Skeletal muscle tissue (tissue), 3 donors: ENCODE measurements at regions not wholly inside any gene's neighbourhood (a gene's known extent, or its start where the extent isn't known, plus 50 kb on each side); places are given as distances from the start of the nearest gene placed in this dataset.
"Not testable (repeated sequence)": the region's sequence is repeated elsewhere in the genome, so short reads cannot be mapped to it uniquely, and the experiment has no call there.

Experiments used
- H3K27ac ChIP-seq: one replicate; pipeline ENCODE4 v1.7.0; 2013; ENCODE audit warnings: mild to moderate bottlenecking, low read depth, low read length, inconsistent platforms
- H3K27me3 ChIP-seq, 3 donors: one replicate each; pipeline ENCODE4 v1.7.0; 2013; ENCODE audit warnings: low read length in 3 of 3; ENCODE audit not compliant: control insufficient read depth in 3 of 3, insufficient read depth in 3 of 3
- H3K36me3 ChIP-seq, 3 donors: one replicate each; pipeline ENCODE4 v1.7.0; 2013; ENCODE audit warnings: low read length in 3 of 3; ENCODE audit not compliant: control insufficient read depth in 3 of 3, insufficient read depth in 3 of 3
- H3K4me1 ChIP-seq, 3 donors: one replicate each; pipeline ENCODE4 v1.7.0; 2013; ENCODE audit warnings: low read length in 3 of 3, mild to moderate bottlenecking in 3 of 3; ENCODE audit not compliant: control insufficient read depth in 3 of 3, insufficient read depth in 3 of 3
- H3K4me3 ChIP-seq, 3 donors: one replicate each; pipeline ENCODE4 v1.7.0; 2013; ENCODE audit warnings: low read length in 3 of 3
- H3K9ac ChIP-seq, 3 donors: one replicate each; pipeline ENCODE4 v1.7.0; 2013; ENCODE audit warnings: low read length in 3 of 3, mild to moderate bottlenecking in 3 of 3, moderate library complexity in 2 of 3, low read depth in 1 of 3
- H3K9me3 ChIP-seq, 3 donors: one replicate each; pipeline ENCODE4 v1.7.0; 2013; ENCODE audit warnings: low read length in 3 of 3; ENCODE audit not compliant: control insufficient read depth in 3 of 3
- donor health status: Osteomylitis.

- Histone ChIP-seq H3K36me3 (no peaks in the 10 kb centered on the region), H3K9ac (no peak overlapping the region), H3K4me3 (no peak overlapping the region), H3K27ac (no peak overlapping the region), H3K9me3 (peaks cover 0 to 4% (median under 1%) of the 10 kb centered on the region in 3 donors), H3K4me1 (no peaks in the 10 kb centered on the region), H3K27me3 (no peaks in the 10 kb centered on the region)
Observed at GRCh38 chr11:38524945-38525344, 1926.9 kb upstream of the RAG2 start.

GRCh38 chr11:38517991-38518390 lies 1920.0 kb upstream of the RAG2 start:
- Histone ChIP-seq H3K4me3 (no peak overlapping the region), H3K4me1 (no peaks in the 10 kb centered on the region), H3K9ac (no peak overlapping the region), H3K27ac (no peak overlapping the region), H3K27me3 (no peaks in the 10 kb centered on the region), H3K36me3 (no peaks in the 10 kb centered on the region), H3K9me3 (no peaks in the 10 kb centered on the region)

- not testable (repeated sequence) for H3K9me3 ChIP-seq, H3K9ac ChIP-seq, H3K4me3 ChIP-seq, H3K4me1 ChIP-seq, H3K27me3 ChIP-seq, H3K27ac ChIP-seq, H3K36me3 ChIP-seq
Observed at GRCh38 chr11:38512830-38513229, 1914.8 kb upstream of the RAG2 start.

GRCh38 chr11:38510041-38510440 lies 1912.0 kb upstream of the RAG2 start:
- Histone ChIP-seq H3K9ac (no peak overlapping the region), H3K9me3 (no peaks in the 10 kb centered on the region), H3K27me3 (no peaks in the 10 kb centered on the region), H3K4me3 (no peak overlapping the region), H3K27ac (no peak overlapping the region), H3K36me3 (no peaks in the 10 kb centered on the region), H3K4me1 (no peaks in the 10 kb centered on the region)

GRCh38 chr11:38503876-38504275 lies 1905.8 kb upstream of the RAG2 start:
- no peak overlapping the region for H3K4me3 ChIP-seq

GRCh38 chr11:38498721-38499120 lies 1900.7 kb upstream of the RAG2 start:
- peaks cover 0 to 2% (median 0%) of the 10 kb centered on the region in 3 donors for H3K9me3 ChIP-seq
- no peak overlapping the region for H3K27ac ChIP-seq
- no peaks in the 10 kb centered on the region for H3K27me3 ChIP-seq
- H3K4me3 ChIP-seq, result no peak overlapping the region
- H3K9ac ChIP-seq, result no peak overlapping the region
- no peaks in the 10 kb centered on the region for H3K36me3 ChIP-seq
- H3K4me1 ChIP-seq, result no peaks in the 10 kb centered on the region

More at GRCh38 chr11:38503876-38504275, 1905.8 kb upstream of the RAG2 start:
- Histone ChIP-seq H3K9ac (no peak overlapping the region), H3K27me3 (no peaks in the 10 kb centered on the region), H3K36me3 (no peaks in the 10 kb centered on the region), H3K9me3 (peaks cover 0 to 2% (median 0%) of the 10 kb centered on the region in 3 donors), H3K4me1 (no peaks in the 10 kb centered on the region), H3K27ac (no peak overlapping the region)

- H3K27ac ChIP-seq, result no peak overlapping the region
- H3K9ac ChIP-seq, result no peak overlapping the region
- H3K36me3 ChIP-seq, result no peaks in the 10 kb centered on the region
- no peaks in the 10 kb centered on the region for H3K9me3 ChIP-seq
- H3K27me3 ChIP-seq, result no peaks in the 10 kb centered on the region
- no peak overlapping the region for H3K4me3 ChIP-seq
- no peaks in the 10 kb centered on the region for H3K4me1 ChIP-seq
Observed at GRCh38 chr11:38491986-38492385, 1894.0 kb upstream of the RAG2 start.

GRCh38 chr11:38481391-38481790 lies 1883.4 kb upstream of the RAG2 start:
- no peaks in the 10 kb centered on the region for H3K9me3 ChIP-seq
- H3K36me3 ChIP-seq, result no peaks in the 10 kb centered on the region
- H3K4me1 ChIP-seq, result no peaks in the 10 kb centered on the region
- H3K9ac ChIP-seq, result no peak overlapping the region
- no peaks in the 10 kb centered on the region for H3K27me3 ChIP-seq
- H3K4me3 ChIP-seq, result no peak overlapping the region
- no peak overlapping the region for H3K27ac ChIP-seq

- no peaks in the 10 kb centered on the region for H3K4me1 ChIP-seq
- no peak overlapping the region for H3K9ac ChIP-seq
- no peak overlapping the region for H3K27ac ChIP-seq
- H3K4me3 ChIP-seq, result no peak overlapping the region
- no peaks in the 10 kb centered on the region for H3K36me3 ChIP-seq
- H3K9me3 ChIP-seq, result no peaks in the 10 kb centered on the region
- no peaks in the 10 kb centered on the region for H3K27me3 ChIP-seq
Observed at GRCh38 chr11:38476808-38477575, 1879.0 kb upstream of the RAG2 start.

GRCh38 chr11:38461751-38462150 lies 1863.7 kb upstream of the RAG2 start:
- Histone ChIP-seq H3K9ac (no peak overlapping the region), H3K4me1 (no peaks in the 10 kb centered on the region), H3K4me3 (no peak overlapping the region), H3K36me3 (no peaks in the 10 kb centered on the region), H3K9me3 (no peaks in the 10 kb centered on the region), H3K27ac (no peak overlapping the region), H3K27me3 (no peaks in the 10 kb centered on the region)
